ENCODE measurements at regions not wholly inside any gene's neighbourhood (a gene's known extent, or its start where the extent isn't known, plus 50 kb on each side); places are given as distances from the start of the nearest gene placed in this dataset.
"Not testable (repeated sequence)": the region's sequence is repeated elsewhere in the genome, so short reads cannot be mapped to it uniquely, and the experiment has no call there.

GRCh38 chr5:90128551-90128950 is 281.0 kb downstream of the CETN3 start:
- DNase-seq = no peak

- DNase-seq = no peak
These were observed 290.0 kb downstream of the CETN3 start for GRCh38 chr5:90119531-90119971.

- DNase-seq = no peak
These were observed 292.6 kb downstream of the CETN3 start for GRCh38 chr5:90117005-90117404.

- no peak for DNase-seq
These were observed 296.4 kb downstream of the CETN3 start for GRCh38 chr5:90113108-90113507.

- no peak for DNase-seq
These were observed 297.4 kb downstream of the CETN3 start for GRCh38 chr5:90112033-90112692.

- no peak for DNase-seq
These were observed 298.1 kb downstream of the CETN3 start for GRCh38 chr5:90111364-90112032.

- no peak for DNase-seq
These were observed 300.3 kb downstream of the CETN3 start for GRCh38 chr5:90109285-90109684.

- DNase-seq = no peak
These were observed 310.5 kb downstream of the CETN3 start for GRCh38 chr5:90099099-90099498.

- DNase-seq = no peak
These were observed 312.5 kb downstream of the CETN3 start for GRCh38 chr5:90097082-90097477.

- DNase-seq = no peak
These were observed 313.0 kb downstream of the CETN3 start for GRCh38 chr5:90096415-90097081.

- no peak for DNase-seq
These were observed 314.1 kb downstream of the CETN3 start for GRCh38 chr5:90095292-90096060.

- DNase-seq = no peak
These were observed 315.6 kb downstream of the CETN3 start for GRCh38 chr5:90093751-90094485.

GRCh38 chr5:90092734-90093133 is 316.8 kb downstream of the CETN3 start:
- no peak for DNase-seq

GRCh38 chr5:90084342-90084741 is 325.2 kb downstream of the CETN3 start:
- no peak for DNase-seq

- not testable (repeated sequence) for DNase-seq
These were observed 336.5 kb downstream of the CETN3 start for GRCh38 chr5:90073026-90073570.

GRCh38 chr5:90071656-90072055 is 337.9 kb downstream of the CETN3 start:
- no peak for DNase-seq

- DNase-seq = no peak
These were observed 338.5 kb downstream of the CETN3 start for GRCh38 chr5:90071066-90071465.

GRCh38 chr5:90066920-90067319 is 342.6 kb downstream of the CETN3 start:
- DNase-seq = no peak

- DNase-seq = no peak
These were observed 352.4 kb downstream of the CETN3 start for GRCh38 chr5:90056911-90057705.

GRCh38 chr5:90055831-90056328 is 353.7 kb downstream of the CETN3 start:
- no peak for DNase-seq

GRCh38 chr5:90054612-90055011 is 354.9 kb downstream of the CETN3 start:
- no peak for DNase-seq
